ENCODE measurements at regions not wholly inside any gene's neighbourhood (a gene's known extent, or its start where the extent isn't known, plus 50 kb on each side); places are given as distances from the start of the nearest gene placed in this dataset.

DNA sequence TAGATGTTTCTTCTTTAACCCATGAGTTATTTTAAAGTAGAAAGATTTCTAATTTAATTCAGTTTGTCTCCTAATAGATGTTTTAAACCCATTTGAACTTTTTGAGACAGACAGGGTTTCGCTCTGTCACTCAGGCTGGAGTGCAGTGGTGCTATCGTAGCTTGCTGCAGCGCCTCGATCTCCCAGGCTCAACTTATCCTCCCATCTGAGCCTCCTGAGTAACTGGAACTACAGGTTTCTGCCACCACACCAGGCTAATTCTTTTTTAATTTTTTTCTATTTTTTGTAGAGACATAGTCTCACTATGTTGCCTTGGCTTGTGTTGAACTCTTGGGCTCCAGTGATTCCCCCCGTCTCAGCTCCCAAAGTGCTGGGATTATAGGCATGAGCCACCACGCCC is 53.0 kb upstream of the RAB18 start:
- TF ChIP-seq, protein P1, sequence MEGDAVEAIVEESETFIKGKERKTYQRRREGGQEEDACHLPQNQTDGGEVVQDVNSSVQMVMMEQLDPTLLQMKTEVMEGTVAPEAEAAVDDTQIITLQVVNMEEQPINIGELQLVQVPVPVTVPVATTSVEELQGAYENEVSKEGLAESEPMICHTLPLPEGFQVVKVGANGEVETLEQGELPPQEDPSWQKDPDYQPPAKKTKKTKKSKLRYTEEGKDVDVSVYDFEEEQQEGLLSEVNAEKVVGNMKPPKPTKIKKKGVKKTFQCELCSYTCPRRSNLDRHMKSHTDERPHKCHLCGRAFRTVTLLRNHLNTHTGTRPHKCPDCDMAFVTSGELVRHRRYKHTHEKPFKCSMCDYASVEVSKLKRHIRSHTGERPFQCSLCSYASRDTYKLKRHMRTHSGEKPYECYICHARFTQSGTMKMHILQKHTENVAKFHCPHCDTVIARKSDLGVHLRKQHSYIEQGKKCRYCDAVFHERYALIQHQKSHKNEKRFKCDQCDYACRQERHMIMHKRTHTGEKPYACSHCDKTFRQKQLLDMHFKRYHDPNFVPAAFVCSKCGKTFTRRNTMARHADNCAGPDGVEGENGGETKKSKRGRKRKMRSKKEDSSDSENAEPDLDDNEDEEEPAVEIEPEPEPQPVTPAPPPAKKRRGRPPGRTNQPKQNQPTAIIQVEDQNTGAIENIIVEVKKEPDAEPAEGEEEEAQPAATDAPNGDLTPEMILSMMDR (tag by site-specific recombination; IDR thresholded peaks at IDR 0.05) = no peak
- TF ChIP-seq SALL2 (tag by site-specific recombination; IDR thresholded peaks at IDR 0.05; ENCODE audit: borderline replicate concordance) (no peak), ZNF10 (tag by site-specific recombination; IDR thresholded peaks at IDR 0.05) (no peak), ZNF138 (tag by site-specific recombination; IDR thresholded peaks at IDR 0.05; ENCODE audit: borderline replicate concordance) (no peak), YY1 (tag by site-specific recombination; IDR thresholded peaks at IDR 0.05) (no peak), ZBTB48 (tag by site-specific recombination; IDR thresholded peaks at IDR 0.05) (no peak), ZNF132 (tag by site-specific recombination; IDR thresholded peaks at IDR 0.05; ENCODE audit: borderline replicate concordance) (no peak), ZFHX2 (tag by site-specific recombination; conservative IDR thresholded peaks at IDR 0.05) (no peak), ZNF175 (tag by site-specific recombination; IDR thresholded peaks at IDR 0.05) (no peak)
- TF ChIP-seq, protein P2, sequence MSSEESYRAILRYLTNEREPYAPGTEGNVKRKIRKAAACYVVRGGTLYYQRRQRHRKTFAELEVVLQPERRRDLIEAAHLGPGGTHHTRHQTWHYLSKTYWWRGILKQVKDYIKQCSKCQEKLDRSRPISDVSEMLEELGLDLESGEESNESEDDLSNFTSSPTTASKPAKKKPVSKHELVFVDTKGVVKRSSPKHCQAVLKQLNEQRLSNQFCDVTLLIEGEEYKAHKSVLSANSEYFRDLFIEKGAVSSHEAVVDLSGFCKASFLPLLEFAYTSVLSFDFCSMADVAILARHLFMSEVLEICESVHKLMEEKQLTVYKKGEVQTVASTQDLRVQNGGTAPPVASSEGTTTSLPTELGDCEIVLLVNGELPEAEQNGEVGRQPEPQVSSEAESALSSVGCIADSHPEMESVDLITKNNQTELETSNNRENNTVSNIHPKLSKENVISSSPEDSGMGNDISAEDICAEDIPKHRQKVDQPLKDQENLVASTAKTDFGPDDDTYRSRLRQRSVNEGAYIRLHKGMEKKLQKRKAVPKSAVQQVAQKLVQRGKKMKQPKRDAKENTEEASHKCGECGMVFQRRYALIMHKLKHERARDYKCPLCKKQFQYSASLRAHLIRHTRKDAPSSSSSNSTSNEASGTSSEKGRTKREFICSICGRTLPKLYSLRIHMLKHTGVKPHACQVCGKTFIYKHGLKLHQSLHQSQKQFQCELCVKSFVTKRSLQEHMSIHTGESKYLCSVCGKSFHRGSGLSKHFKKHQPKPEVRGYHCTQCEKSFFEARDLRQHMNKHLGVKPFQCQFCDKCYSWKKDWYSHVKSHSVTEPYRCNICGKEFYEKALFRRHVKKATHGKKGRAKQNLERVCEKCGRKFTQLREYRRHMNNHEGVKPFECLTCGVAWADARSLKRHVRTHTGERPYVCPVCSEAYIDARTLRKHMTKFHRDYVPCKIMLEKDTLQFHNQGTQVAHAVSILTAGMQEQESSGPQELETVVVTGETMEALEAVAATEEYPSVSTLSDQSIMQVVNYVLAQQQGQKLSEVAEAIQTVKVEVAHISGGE (tag by site-specific recombination; conservative IDR thresholded peaks at IDR 0.05; ENCODE audit: low read depth) = no peak

All from HEK293 (cell line).